SK-N-SH (cell line): ENCODE measurements at regions not wholly inside any gene's neighbourhood (a gene's known extent, or its start where the extent isn't known, plus 50 kb on each side); places are given as distances from the start of the nearest gene placed in this dataset.

Experiments
- CTCF ChIA-PET: fragments of 300-600, 350-600 bp; formaldehyde crosslinking; extraction: SDS; loops from one replicate; lab custom pipeline; 2021; lab: Yijun Ruan, JAX
- POLR2A ChIA-PET: fragments of 350-600 bp; sonication (Branson Sonifier 250); formaldehyde crosslinking; extraction: SDS; loops from one replicate; lab custom pipeline; 2020; ENCODE audit warnings: antibody characterized with exemption, inconsistent platforms; lab: Yijun Ruan, JAX
- DNase-seq: peaks from one replicate; pipeline ENCODE4 v3.0.0; 2012
- H2AFZ ChIP-seq: fragments of 200-600 bp; sonication (generic); 2 replicates; pipeline ENCODE4 v1.8.1; 2016; ENCODE audit warnings: antibody characterized with exemption, mild to moderate bottlenecking, low read depth
- H3F3A ChIP-seq: fragments of 200-600 bp; sonication (generic); replicated peaks from 2 replicates; pipeline ENCODE3; 2016; ENCODE audit warnings: antibody characterized with exemption, mild to moderate bottlenecking; ENCODE audit not compliant: insufficient read depth
- H3K27ac ChIP-seq, 2 experiments: fragments of 200-500 bp in 1 of 2; fragments of 200-600 bp in 1 of 2; sonication (Bioruptor generic) in 1 of 2; sonication (generic), shearing (Covaris generic) in 1 of 2; 2 replicates each; pipeline versions ENCODE4 v1.5.1 to v1.6.1; 2014 to 2016; ENCODE audit warnings: low read depth in 2 of 2, inconsistent platforms in 1 of 2, low read length in 1 of 2, mild to moderate bottlenecking in 1 of 2, mixed read lengths in 1 of 2
- H3K27me3 ChIP-seq: fragments of 200-600 bp; sonication (generic), shearing (Covaris generic); 2 replicates; pipeline ENCODE4 v1.6.1; 2016; ENCODE audit warnings: mixed run types; ENCODE audit not compliant: insufficient read depth
- H3K36me3 ChIP-seq, 2 experiments: fragments of 200-500 bp in 1 of 2; fragments of 200-600 bp in 1 of 2; sonication (Bioruptor generic) in 1 of 2; sonication (generic) in 1 of 2; replicated peaks in 1 of 2; 2 replicates each; pipeline versions ENCODE3 to v1.5.1; 2014 to 2016; ENCODE audit warnings: low read length in 1 of 2, mild to moderate bottlenecking in 1 of 2; ENCODE audit not compliant: insufficient read depth in 2 of 2, control insufficient read depth in 1 of 2
- H3K4me1 ChIP-seq, 2 experiments: fragments of 200-500 bp in 1 of 2; fragments of 200-600 bp in 1 of 2; sonication (Bioruptor generic) in 1 of 2; sonication (generic), shearing (Covaris generic) in 1 of 2; 2 replicates each; pipeline versions ENCODE4 v1.5.1 to v1.6.1; 2014 to 2016; ENCODE audit warnings: low read depth in 1 of 2, low read length in 1 of 2, mixed run types in 1 of 2; ENCODE audit not compliant: insufficient read depth in 2 of 2, control insufficient read depth in 1 of 2
- H3K4me2 ChIP-seq: fragments of 200-600 bp; sonication (generic), shearing (Covaris generic); 2 replicates; pipeline ENCODE4 v1.6.1; 2017; ENCODE audit warnings: mixed run types
- H3K4me3 ChIP-seq, 2 experiments: fragments of 200-500 bp in 1 of 2; fragments of 200-600 bp in 1 of 2; sonication (Bioruptor generic) in 1 of 2; sonication (generic), shearing (Covaris generic) in 1 of 2; 2 replicates each; pipeline versions ENCODE4 v1.5.1 to v1.8.1; 2014 to 2016; ENCODE audit warnings: low read depth in 2 of 2, inconsistent platforms in 1 of 2, low read length in 1 of 2, mild to moderate bottlenecking in 1 of 2, mixed read lengths in 1 of 2, moderate library complexity in 1 of 2
- H3K79me2 ChIP-seq: fragments of 200-600 bp; sonication (generic); 2 replicates; pipeline ENCODE4 v1.8.1; 2017; ENCODE audit warnings: mild to moderate bottlenecking; ENCODE audit not compliant: insufficient read depth
- H3K9ac ChIP-seq: fragments of 200-600 bp; sonication (generic); 2 replicates; pipeline ENCODE4 v1.6.1; 2017; ENCODE audit warnings: mixed run types
- H3K9me2 ChIP-seq: fragments of 200-600 bp; sonication (generic); 2 replicates; pipeline ENCODE4 v1.6.1; 2017; ENCODE audit warnings: mixed run types
- H3K9me3 ChIP-seq: fragments of 200-600 bp; sonication (generic); 2 replicates; pipeline ENCODE4 v1.6.1; 2017; ENCODE audit warnings: mixed run types, mild to moderate bottlenecking, moderate library complexity
- H4K20me1 ChIP-seq: fragments of 200-600 bp; sonication (generic); 2 replicates; pipeline ENCODE4 v1.6.1; 2017; ENCODE audit warnings: mild to moderate bottlenecking, mixed run types; ENCODE audit not compliant: insufficient read depth
- FOSL2 ChIP-seq: IDR thresholded peaks from 2 replicates; pipeline ENCODE4 v1.4.0; 2012; ENCODE audit warnings: low read depth, mild to moderate bottlenecking, moderate library complexity, borderline replicate concordance
- GATA2 ChIP-seq: sonication (generic); formaldehyde crosslinking; IDR thresholded peaks from 2 replicates; pipeline ENCODE4 v1.5.0; 2020; ENCODE audit warnings: mild to moderate bottlenecking, missing genetic modification reagents
- IRF3 ChIP-seq: fragments of 150-350 bp; IDR thresholded peaks from 2 replicates; pipeline ENCODE4 v1.6.1; 2016; ENCODE audit warnings: mild to moderate bottlenecking, low read depth, low read length
- PBX3 ChIP-seq: IDR thresholded peaks from 2 replicates; pipeline ENCODE4; 2012
- RCOR1 ChIP-seq: fragments of 150-350 bp; IDR thresholded peaks from 2 replicates; pipeline ENCODE4 v1.6.1; 2017; ENCODE audit warnings: antibody characterized with exemption, low read length
- RXRA ChIP-seq: IDR thresholded peaks from 2 replicates; pipeline ENCODE4 v1.4.0; 2012; ENCODE audit warnings: low read depth, mild to moderate bottlenecking, borderline replicate concordance
- SIN3A ChIP-seq: IDR thresholded peaks from 2 replicates; pipeline ENCODE4 v1.6.1; 2012; ENCODE audit warnings: low read depth, mild to moderate bottlenecking, low read length, moderate library complexity, borderline replicate concordance
- YY1 ChIP-seq: IDR thresholded peaks from 2 replicates; pipeline ENCODE4 v1.4.0; 2012; ENCODE audit warnings: low read depth, mild to moderate bottlenecking
- WGBS: methylation state at CpG from one replicate; pipeline ENCODE4 v1.1.6; 2017; ENCODE audit warnings: low lambda C conversion rate; 5-methylcytosine and 5-hydroxymethylcytosine counted together
- TF ChIP-seq, protein P1 (sequence below): fragments of 150-350 bp; IDR thresholded peaks from 2 replicates; pipeline ENCODE4 v1.6.1; 2017; ENCODE audit warnings: antibody characterized with exemption, low read length, low read depth, borderline replicate concordance
- TF ChIP-seq, protein P2 (sequence below): IDR thresholded peaks from 2 replicates; pipeline ENCODE4 v1.6.1; 2012; ENCODE audit warnings: mild to moderate bottlenecking, low read depth, low read length, moderate library complexity

DNA sequence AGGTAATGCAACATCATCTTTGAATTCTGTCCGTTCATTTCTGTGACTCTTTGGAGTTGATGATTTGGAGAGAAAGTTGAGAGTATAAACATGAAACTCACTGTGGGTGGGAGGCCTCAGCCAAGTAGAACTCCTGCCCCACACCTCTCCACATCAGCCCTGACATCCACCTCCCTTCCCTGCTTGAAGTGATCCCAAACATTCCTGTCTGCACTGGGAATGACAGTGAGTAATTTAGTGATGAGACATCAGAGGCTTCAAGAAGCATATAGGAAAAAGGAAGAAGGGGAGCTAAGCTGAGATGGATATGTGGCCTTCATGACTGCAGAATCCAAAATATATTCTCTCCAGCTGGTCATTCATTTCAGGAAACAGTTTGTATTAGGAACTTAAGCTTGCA lies 151.8 kb downstream of the SPATA18 start (continued):
- TF ChIP-seq IRF3 (no peak), PBX3 (no peak), RCOR1 (no peak), RXRA (no peak), GATA2 (CRISPR knock-in tag) (no peak), FOSL2 (no peak), YY1 (no peak)
- TF ChIP-seq, protein P1, sequence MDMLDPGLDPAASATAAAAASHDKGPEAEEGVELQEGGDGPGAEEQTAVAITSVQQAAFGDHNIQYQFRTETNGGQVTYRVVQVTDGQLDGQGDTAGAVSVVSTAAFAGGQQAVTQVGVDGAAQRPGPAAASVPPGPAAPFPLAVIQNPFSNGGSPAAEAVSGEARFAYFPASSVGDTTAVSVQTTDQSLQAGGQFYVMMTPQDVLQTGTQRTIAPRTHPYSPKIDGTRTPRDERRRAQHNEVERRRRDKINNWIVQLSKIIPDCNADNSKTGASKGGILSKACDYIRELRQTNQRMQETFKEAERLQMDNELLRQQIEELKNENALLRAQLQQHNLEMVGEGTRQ: no peak

- H3K79me2 ChIP-seq: no peaks in the 10 kb centered on the region
- no peaks in the 10 kb centered on the region for H3K4me1 ChIP-seq
- no peak overlapping the region for H3K4me3 ChIP-seq
- H3K4me2 ChIP-seq: no peak overlapping the region
- H3K27me3 ChIP-seq: no peaks in the 10 kb centered on the region
- H3K27ac ChIP-seq: no peak overlapping the region
- no peaks in the 10 kb centered on the region for H3K36me3 ChIP-seq
- CTCF ChIA-PET: interaction anchor here (0.7 to 1.1 kb wide), 2 partner anchors 9 to 17 kb away, joined by 3 read pairs; no protein-coding TSS in a partner anchor
- H3K9me3 ChIP-seq: no peaks in the 10 kb centered on the region
- TF ChIP-seq YY1 (no peak), SIN3A (no peak)
- TF ChIP-seq, protein P2, sequence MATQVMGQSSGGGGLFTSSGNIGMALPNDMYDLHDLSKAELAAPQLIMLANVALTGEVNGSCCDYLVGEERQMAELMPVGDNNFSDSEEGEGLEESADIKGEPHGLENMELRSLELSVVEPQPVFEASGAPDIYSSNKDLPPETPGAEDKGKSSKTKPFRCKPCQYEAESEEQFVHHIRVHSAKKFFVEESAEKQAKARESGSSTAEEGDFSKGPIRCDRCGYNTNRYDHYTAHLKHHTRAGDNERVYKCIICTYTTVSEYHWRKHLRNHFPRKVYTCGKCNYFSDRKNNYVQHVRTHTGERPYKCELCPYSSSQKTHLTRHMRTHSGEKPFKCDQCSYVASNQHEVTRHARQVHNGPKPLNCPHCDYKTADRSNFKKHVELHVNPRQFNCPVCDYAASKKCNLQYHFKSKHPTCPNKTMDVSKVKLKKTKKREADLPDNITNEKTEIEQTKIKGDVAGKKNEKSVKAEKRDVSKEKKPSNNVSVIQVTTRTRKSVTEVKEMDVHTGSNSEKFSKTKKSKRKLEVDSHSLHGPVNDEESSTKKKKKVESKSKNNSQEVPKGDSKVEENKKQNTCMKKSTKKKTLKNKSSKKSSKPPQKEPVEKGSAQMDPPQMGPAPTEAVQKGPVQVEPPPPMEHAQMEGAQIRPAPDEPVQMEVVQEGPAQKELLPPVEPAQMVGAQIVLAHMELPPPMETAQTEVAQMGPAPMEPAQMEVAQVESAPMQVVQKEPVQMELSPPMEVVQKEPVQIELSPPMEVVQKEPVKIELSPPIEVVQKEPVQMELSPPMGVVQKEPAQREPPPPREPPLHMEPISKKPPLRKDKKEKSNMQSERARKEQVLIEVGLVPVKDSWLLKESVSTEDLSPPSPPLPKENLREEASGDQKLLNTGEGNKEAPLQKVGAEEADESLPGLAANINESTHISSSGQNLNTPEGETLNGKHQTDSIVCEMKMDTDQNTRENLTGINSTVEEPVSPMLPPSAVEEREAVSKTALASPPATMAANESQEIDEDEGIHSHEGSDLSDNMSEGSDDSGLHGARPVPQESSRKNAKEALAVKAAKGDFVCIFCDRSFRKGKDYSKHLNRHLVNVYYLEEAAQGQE: no peak
- H2AFZ ChIP-seq: no peak overlapping the region
- DNase-seq: no peak
- POLR2A ChIA-PET: no interaction called here
- H3F3A ChIP-seq: no peaks in the 10 kb centered on the region
- H3K9ac ChIP-seq: no peak overlapping the region
- H3K9me2 ChIP-seq: no peaks in the 10 kb centered on the region
- H4K20me1 ChIP-seq: no peaks in the 10 kb centered on the region
- whole genome bisulfite sequencing: 28% methylated on average over 1 of the region's 1 CpG
These were observed 152.2 kb downstream of the SPATA18 start for GRCh38 chr4:52203351-52203750.
